Ecto neural progenitor cell (in vitro differentiated cells): ENCODE measurements at regions not wholly inside any gene's neighbourhood (a gene's known extent, or its start where the extent isn't known, plus 50 kb on each side); places are given as distances from the start of the nearest gene placed in this dataset.

Experiments used
- DNase-seq: peaks from one replicate; pipeline ENCODE4 v3.0.0-alpha.2; 2018; ENCODE audit warnings: low spot score

DNA sequence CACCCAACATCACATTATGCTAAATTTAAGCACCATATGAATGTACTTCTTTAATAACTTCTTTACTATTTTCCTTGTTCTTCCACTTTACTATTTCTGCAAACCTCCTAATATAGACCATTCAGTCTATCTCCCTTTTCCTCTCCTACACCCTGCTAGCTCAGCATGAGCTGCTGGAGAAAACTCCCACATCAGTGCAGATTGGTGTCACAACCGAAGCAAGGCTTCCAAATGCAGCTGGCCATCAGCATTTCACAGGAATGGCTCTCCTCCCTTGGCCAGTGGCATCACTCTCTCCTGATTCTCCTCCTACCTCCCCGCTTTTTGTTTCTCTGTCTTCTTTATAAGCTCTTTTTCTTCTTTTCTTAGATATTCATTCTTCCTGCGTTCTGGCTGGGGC is 118.7 kb upstream of the ZC3H12C start:
- no peak for DNase-seq

DNA sequence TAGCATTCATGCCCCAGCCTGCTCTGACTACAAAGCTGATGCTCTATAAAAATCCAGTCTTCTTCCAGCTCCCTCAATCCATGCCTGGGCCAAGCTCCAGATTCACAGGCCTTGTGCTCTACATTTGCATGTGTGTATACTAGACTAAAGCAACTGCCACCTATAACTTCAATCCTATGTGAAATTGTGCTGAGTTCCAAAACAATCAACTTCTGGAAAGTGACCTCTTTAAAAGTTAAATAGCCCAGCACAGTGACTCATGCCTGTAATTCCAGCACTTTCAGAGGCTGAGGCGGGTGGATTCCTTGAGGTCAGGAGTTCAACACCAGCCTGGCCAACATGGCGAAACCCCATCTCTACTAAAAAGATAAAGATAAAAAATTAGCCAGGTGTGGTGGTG is 114.3 kb upstream of the ZC3H12C start:
- DNase-seq = no peak

DNA sequence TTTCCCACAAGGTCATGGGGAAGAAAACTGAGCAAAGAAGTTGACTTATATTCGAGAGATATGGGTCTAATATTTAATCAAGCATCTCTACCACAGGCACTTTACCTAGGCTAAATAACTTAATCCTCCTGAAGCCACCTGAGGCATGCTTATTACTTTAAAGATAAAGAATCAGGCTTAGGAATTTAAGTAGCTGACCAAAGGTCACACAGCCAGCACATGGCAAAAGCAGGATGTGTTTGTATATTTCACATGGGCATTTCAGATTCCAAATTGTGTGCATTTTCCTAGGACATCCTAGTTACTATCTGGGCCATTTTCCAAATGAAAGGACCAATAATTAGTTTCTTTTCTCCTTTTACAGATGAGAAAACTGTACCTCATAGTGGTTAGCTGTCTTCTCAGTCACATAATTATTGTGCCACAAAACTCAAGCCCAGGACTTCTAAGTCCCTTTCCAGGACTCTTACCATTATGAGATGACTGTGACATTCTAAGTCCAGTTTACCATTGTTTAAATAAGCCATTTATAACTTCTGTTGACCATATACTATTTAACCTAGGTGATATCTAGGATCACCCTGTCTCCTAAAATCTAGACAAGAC is 112.1 kb upstream of the ZC3H12C start:
- DNase-seq = no peak

DNA sequence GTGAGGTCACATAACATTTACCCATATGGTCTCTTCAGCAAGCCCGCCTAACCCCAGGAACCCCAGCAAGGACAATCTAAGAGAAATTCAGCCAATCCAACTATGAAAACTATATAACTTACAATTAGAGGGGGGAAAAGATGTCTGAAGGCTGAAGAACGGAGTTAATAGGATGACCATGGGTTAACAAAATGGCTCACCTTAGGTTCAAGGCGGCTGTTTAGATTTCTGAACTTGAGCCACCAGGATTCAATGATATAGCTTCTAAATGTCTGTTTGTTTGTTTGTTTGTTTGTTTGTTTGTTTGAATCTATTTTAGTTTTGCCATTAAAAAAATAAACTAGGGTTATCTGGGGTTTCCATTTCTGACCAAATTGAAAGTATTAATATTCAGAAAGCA is 109.8 kb upstream of the ZC3H12C start:
- no peak for DNase-seq

DNA sequence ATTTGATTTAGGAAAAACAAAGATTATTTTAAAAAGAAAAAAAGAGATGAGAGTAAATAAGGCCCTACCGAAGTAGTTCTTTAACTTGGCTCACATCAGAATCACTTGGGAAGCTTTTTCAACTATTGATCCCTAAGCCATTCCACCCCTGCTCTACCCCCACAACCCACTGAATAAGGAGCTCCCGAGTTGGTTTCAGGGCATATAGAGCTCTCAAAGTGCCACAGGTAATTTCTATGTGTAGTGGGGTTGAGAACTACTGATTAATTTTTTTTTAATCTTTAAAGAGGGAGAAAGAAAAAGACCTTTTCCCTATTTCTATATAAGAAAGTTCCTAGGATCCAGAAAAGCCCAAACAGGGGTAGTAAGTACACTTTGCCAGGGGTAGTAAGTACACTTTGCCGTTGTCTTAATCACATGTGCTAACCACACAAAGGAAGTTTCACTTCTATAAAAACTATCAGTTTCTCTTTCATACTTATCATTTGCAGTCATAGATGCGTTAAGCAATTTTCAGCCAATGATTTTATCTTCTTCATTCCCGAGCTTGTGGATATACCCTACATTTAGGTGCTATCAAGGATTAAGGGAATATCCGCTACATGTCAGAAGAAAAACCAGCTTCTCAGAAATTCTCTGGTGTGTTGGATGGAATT is 108.4 kb upstream of the ZC3H12C start:
- no peak for DNase-seq

DNA sequence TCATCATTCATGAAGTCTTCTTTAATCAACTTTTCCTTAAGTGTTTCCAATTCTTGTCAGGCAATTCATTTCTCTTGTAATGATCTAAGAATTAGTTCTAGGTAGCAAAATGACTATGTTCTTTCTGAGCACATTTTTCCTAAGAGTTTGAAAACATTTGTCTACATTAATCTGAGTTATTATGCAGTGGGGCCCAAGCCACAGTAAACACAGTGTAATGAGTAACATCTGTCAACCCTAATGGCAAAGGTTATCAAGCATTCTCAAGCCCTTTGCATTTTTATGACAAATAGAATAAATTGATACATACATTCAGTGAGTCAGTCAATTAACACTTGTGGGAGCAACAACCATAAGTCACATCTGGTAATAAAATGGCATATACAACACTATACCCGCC is 106.7 kb upstream of the ZC3H12C start:
- no peak for DNase-seq

DNA sequence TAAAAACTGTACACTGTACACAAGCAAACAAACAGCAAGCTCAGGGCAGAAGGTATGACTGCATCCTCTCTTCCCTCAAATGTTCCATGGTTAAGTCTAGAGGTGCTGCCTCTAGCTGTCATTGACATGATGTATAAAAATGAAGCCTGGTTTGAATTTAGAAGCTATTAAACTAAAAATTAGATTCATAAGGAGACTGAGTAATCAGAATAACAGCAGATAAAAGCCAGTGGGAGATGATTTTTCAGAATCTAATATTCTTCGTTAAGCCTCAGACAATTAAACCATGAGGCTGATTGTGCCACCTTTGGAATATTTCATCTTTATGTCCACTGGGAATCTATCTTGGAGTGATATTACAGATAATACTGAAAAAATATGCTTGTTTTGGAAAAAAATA is 101.4 kb upstream of the ZC3H12C start:
- no peak for DNase-seq

DNA sequence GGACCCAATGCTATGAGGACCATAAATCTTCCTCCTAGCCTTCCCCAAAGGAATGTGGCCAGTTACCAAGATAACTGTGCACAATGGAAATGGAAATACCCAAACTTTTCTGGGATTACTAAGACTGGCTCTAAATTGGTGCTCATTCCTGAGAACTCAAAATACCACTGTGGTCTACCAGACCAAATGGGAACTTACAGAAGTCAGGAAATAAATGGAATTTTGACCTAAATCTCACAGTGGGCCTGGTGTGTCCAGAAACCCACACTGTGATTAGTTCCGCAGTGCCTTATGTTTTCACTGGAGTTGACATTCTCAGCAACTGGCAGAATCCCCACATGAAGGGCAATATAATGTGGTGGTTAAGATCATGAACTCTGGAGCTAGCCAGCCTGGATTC is 99.4 kb upstream of the ZC3H12C start:
- no peak for DNase-seq

DNA sequence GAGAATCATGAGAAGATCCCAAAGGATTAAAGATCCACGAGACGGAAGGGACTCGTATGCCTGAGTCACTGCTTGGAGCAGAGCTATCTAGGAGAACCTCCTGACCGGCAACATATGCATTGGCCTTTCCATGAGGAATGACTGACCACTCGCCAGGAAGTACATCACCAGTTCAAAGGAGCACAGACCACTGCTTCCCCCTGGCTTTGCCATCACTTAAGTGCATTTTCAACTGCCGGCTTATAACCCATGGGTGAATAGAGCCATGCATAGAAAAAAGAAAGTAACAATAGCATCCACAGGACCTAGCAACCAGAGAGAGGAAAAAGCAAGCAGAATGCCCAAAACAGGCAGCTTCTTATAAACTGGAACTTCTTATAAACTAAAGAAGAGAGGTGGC is 98.3 kb upstream of the ZC3H12C start:
- DNase-seq = no peak

DNA sequence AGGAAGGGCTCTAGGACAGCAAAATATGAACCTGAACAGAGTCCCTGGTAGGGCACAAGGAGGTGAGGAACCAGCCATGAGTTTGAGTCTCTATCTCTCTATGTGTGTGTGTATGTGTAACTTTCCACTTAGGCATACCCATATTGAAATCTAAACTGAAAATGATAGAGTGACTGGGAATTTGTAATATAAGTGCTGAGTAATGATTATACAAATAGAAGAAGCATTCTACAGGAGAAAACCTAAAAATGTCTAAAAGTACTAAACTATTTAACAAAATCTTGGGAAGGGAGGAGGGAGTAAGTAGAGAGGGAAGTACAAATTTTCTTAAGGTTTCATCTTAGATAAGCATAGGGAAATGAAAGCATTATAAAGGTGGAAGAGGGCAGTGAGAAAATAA is 97.1 kb upstream of the ZC3H12C start:
- DNase-seq = no peak

DNA sequence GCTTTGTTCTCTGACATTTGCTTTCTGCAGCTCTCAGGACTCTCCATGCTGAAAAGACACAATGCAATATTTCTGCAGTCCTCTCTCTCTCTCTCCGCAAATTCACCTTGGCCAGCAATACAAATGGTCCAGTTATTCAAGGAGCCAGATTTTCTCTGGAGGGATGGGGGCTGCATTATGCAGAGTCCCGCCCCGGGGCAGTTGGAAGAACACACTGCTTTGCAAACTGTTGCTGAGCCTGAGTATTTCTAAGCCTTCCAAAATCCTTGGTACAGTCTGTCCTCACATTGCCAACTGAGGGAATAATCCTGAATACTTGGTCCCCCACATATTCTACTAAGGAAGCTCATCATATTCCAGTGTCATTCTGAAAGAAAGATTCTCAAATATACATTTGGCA is 94.3 kb upstream of the ZC3H12C start:
- DNase-seq = no peak

DNA sequence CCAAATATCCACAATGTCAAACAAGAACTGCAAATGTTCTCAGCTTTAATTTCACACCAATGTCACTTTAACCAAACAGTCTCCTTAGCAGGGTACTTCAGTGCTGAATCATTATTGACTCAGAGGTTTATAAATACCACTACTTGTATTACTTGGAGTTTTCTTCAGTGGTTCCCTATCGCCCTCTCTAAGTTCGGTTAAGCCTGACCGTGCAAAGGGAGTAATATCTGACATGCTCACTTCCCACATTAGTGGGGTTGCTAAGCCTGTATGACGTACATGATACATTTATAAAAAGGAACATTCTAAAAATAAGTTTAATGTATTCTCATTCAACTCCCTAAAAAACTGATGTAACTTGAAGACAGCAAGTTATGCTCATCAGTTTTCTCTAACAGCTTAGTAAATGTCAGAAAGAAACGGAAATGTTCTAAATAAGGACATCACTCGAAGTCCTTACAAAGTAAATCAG is 93.1 kb upstream of the ZC3H12C start:
- DNase-seq = no peak

DNA sequence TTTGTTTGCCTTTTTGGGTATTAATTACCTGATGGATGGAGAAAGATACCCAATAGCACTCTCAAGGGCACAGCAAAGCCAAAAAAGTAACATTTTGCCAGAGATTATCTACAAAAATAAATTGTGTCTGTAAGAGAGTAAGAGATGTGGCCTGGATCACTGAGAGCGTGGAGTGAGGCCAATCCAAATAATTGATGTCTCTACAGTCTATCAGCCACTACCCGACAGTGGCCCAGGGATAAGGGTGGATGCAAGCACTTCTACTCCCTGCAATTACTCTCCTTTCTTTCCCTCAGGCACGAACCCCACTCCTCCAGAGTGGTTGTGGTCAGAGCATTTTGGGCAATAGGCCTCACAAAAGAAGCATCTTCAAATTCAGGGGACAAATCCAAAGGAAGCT is 92.3 kb upstream of the ZC3H12C start:
- no peak for DNase-seq

DNA sequence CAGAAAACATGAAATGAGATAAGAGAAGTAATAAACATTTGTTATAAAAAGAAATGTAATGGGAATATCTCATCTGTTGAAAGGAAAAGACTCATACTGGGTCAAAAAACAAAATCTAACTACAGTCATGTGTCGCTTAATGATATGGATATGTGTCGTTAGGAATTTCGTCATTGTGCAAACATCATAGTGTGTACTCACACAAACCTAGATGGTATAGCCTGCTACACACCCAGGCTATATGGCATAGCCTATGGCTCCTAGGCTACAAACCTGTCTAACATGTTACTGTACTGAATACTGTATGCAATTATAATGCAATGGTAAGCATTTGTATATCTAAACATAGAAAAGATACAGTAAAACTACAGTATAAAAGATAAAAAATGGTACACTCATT is 89.8 kb upstream of the ZC3H12C start:
- DNase-seq = no peak

DNA sequence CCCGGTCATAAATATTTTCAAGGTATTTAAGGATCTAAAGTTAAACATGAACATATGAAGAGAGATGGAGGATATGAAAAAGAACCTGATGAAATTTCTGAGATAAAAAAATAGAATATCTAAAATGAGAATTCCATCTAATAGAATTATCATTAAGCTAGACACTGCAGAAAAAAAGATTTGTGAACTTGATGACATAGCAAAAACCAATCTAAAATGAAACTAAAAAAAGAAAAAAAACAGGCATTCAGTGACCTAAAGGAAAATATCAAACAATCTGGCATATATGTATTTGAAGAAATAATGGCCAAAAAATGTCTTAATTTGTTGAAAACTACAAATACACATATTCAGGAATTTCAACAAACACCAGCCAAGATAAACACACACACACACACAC is 81.6 kb upstream of the ZC3H12C start:
- DNase-seq = no peak

DNA sequence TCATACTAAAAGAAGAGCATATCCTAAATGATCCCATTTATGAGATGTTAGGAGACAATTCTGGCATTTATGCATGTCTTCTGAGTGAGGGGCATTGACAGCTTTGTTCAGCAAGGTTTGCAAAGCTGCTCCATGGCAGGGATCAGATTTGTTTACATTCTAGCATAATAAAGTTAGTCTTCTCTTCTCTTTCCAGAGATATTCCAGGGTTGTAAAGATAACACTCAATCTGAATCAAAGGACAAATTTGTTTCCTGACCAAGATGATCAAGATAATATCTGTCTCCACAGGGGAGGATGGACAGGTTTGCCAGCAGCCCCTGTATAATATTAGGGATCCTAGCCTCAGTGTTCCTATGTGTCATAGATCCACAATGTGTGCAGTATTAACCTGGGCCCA is 77.5 kb upstream of the ZC3H12C start:
- DNase-seq = no peak

DNA sequence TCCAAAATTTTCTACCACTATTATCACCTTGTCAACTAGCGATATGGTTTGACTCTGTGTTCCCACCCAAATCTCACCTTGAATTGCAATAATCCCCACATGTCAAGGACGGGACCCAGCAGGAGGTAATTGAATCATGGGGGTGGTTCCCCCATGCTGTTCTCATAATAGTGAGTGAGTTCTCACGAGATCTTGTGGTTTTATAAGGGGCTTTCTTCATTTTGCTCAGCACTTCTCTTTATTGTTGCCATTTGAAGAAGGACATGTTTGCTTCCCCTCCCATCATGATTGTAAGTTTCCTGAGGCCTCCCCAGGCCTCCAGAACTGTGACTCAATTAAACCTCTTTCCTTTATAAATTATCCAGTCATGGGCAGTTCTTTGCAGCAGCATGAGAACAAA is 73.5 kb upstream of the ZC3H12C start:
- no peak for DNase-seq

DNA sequence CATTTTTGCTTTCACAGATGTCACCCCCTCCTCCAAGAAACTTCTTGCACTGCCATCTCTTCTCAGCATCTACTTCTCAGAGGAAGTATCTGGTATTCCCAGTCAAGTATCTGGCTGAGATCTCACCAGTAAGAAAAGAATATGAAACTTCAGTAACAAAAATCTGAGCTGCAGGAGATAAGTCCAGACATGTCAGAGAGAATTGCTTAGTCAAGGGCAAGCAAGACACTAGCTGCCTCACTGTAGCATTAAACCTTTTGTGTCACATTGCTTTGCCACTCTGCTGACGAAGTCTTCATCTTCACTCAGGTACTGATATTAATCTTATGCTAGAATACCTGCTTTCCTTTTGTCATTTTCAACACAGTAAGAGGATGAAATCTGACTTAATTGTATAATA is 70.6 kb upstream of the ZC3H12C start:
- no peak for DNase-seq

DNA sequence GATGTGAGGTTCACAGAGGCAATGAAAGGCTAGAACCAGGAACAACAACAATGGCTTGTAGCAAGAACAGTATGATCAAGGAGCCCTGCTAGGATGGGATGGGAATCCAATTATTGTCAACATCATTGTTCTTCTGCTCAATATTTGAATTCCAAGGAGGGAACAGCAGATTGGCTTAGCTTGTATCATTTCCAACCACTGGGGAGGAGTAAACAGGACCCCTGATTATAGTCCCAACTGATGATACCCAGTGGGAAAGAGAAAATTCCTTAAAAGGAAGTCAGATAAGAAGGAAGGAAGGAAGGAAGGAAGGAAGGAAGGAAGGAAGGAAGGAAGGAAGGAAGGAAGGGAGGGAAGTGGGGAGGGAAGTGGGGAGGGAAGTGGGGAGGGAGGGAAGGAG is 69.5 kb upstream of the ZC3H12C start:
- no peak for DNase-seq

DNA sequence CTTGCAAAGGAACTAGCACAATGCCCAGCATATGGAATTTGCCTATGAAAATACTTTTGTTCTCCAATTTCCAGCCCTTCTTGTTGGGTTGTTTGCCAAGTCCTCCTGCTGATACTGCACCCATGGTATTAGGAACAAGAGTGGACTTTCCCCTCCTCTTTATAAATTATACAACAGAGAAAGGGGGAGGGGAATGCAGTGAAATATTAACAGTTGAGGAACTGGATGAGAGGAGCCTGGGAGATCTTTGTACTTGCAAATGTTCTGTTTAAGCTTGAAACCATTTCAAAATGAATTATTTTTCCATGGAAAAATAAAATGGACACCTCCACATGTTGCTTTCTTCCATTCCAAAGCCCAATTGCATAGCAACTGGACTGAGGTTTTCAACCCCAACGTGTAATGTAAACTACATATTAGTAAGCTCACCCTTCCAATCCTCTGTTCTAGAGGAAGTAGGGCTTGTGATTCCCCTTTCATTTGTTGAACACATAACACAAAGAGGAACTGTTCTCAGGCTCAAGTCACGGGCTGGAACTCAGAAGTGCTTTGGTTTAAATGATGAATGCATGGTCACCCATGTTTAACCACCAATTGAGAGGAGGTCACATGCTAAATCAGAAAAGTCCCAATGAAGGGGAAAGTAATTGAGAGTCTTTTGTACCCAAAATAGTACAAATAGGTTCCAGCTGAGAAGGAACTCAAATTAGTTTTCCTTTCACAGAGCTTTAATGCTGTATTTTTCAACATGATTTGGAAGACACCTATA is 66.2 kb upstream of the ZC3H12C start:
- no peak for DNase-seq

DNA sequence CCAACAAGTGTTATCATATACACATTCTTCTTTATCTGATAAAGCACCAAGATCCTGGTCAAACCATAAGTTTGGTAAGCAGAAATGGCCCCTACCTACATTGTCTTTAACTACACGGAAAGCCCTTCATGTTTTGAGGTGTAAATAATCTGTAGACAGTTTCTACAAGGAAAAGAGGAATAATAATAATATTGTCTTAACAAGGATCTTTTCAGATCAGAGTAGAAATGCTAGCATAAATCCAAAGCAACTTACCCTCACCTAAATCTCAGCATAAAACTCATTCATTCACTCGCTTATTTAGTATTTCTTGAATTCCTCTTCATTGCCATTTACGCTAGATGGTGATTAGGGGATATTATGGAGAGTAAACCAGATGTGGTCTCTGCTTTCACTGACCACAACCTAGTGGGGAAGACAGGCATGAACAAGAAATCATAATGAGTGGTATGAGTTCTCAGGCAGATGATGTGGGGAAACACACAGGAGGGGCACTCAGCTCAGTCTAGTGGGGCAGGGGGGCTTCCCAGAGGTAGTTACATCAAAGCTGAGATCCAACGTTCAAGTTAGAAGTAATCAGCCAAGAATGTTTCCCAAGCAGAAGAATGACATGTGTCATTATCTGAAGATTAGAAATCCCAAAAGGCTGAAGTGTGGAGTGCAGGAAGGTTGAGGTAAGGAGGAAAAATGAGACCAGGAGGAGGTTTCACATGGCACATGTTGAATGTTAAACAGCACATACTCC is 65.4 kb upstream of the ZC3H12C start:
- DNase-seq = no peak

DNA sequence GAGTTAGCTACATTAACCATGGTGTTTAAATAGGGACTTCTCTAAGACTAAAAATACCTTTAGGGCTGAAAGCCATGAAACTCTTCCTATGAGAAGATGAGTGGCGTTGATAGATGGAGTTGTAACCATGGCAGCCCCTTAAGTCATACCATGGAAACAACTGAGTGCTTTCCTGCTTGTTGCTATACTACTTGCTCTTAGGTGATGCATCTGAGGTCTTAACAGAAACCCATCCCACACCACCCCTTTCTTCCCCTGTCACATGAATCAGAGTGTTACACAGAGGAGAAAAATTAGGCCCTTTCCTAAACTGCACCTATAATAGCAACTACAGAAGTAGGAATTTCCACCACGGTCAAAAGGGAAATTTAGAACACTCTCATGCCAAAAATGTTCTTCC is 64.3 kb upstream of the ZC3H12C start:
- no peak for DNase-seq

DNA sequence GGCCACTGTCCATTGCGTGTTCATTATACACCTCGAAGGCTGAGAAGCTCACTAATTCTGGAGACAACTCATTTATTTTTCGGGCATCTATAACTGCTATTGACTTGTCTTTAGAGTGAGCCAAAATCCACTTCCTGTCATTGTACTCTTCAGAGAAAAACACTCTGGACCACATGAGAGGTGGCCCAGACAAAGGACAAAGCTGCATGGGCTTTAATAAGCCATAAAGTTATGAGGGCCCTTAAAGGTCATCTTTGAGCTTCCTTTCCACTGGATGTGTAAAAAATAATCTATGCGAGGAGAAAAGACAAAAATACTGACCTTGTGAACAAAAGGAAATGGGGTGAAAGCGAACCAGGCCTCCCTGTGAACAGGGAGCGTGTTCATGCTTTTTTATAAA is 63.5 kb upstream of the ZC3H12C start:
- no peak for DNase-seq
